Activated CD8-positive, alpha-beta memory T cell treated with anti-CD3 and anti-CD28 coated beads for 36 hours (primary cell): ENCODE measurements at regions not wholly inside any gene's neighbourhood (a gene's known extent, or its start where the extent isn't known, plus 50 kb on each side); places are given as distances from the start of the nearest gene placed in this dataset.
"Not testable (repeated sequence)": the region's sequence is repeated elsewhere in the genome, so short reads cannot be mapped to it uniquely, and the experiment has no call there.

Experiments used
- CTCF ChIA-PET: fragments of 350-600 bp; sonication (Branson Sonifier 250); formaldehyde crosslinking; loops from one replicate; lab custom pipeline; 2021; ENCODE audit warnings: antibody characterized with exemption; lab: Charles Lee
- POLR2A ChIA-PET: fragments of 350-600 bp; sonication (Branson Sonifier 250); formaldehyde crosslinking; loops from one replicate; lab custom pipeline; 2021; ENCODE audit warnings: antibody characterized with exemption; lab: Charles Lee

DNA sequence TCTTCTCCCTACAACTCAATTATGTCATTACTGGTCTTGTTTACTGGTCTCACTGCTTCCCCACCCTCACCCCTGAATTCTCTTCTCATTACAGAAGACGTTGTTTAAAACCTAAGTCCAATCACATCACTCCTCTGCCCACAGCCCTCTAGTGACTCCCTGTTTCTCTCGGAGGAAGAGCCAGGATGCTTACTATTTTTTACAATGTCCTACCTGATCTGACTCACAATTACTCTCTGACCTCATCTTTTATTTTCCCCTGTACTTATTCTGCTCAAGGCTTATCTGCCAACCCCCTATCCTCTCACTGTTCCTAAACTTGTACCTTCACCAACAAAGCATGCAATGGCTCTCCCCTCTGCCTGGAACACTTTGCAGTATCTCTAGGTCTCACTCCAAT, 400.4 kb upstream of the PTCHD4 start:
- CTCF ChIA-PET = no interaction called here
- POLR2A ChIA-PET = no interaction called here

GRCh38 chr6:48505621-48506020, 394.6 kb upstream of the PTCHD4 start:
- POLR2A ChIA-PET = no interaction called here
- CTCF ChIA-PET = no interaction called here

DNA sequence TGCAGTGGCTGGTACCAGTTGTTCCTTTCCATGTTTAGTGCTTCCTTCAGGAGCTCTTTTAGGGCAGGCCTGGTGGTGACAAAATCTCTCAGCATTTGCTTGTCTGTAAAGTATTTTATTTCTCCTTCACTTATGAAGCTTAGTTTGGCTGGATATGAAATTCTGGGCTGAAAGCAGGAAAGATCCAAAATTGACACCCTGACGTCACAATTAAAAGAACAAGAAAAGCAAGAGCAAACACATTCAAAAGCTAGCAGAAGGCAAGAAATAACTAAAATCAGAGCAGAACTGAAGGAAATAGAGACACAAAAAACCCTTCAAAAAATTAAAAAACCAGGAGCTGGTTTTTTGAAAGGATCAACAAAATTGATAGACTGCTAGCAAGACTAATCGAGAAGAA, 382.4 kb upstream of the PTCHD4 start:
- POLR2A ChIA-PET, CTCF ChIA-PET: not testable (repeated sequence)

- CTCF ChIA-PET = no interaction called here
- POLR2A ChIA-PET = no interaction called here
These were observed 379.7 kb upstream of the PTCHD4 start for GRCh38 chr6:48490658-48491057.

GRCh38 chr6:48486876-48487275, 375.9 kb upstream of the PTCHD4 start:
- CTCF ChIA-PET = no interaction called here
- POLR2A ChIA-PET = no interaction called here

GRCh38 chr6:48486373-48486772, 375.4 kb upstream of the PTCHD4 start:
- ChIA-PET POLR2A (no interaction called here), CTCF (no interaction called here)

- POLR2A ChIA-PET = no interaction called here
- CTCF ChIA-PET = no interaction called here
These were observed 365.3 kb upstream of the PTCHD4 start for GRCh38 chr6:48476257-48476656.

GRCh38 chr6:48475275-48475674, 364.3 kb upstream of the PTCHD4 start:
- CTCF ChIA-PET = no interaction called here
- POLR2A ChIA-PET = no interaction called here

DNA sequence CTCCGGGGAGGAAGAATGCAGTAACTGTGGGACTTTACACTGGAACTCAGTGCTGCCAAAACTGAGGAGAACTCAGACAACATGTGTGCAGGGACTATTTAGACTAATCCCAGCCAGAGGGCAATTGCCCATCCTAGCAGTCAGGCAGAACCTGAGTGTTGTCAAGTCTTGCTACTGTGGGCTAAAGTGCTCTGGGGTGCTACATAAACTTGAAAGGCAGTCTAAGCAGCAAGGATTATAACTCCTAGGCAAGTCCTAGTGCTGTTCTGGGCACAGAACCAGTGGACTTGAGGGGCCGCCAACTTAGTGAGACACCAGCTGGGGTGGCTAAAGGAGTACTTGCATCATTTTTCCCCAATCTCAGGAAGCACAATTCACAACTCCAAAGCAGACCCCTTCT, 363.8 kb upstream of the PTCHD4 start:
- POLR2A ChIA-PET = no interaction called here
- CTCF ChIA-PET = no interaction called here

GRCh38 chr6:48474136-48474535, 363.1 kb upstream of the PTCHD4 start:
- ChIA-PET CTCF (no interaction called here), POLR2A (no interaction called here)

GRCh38 chr6:48472535-48472934, 361.5 kb upstream of the PTCHD4 start:
- ChIA-PET POLR2A (no interaction called here), CTCF (no interaction called here)

DNA sequence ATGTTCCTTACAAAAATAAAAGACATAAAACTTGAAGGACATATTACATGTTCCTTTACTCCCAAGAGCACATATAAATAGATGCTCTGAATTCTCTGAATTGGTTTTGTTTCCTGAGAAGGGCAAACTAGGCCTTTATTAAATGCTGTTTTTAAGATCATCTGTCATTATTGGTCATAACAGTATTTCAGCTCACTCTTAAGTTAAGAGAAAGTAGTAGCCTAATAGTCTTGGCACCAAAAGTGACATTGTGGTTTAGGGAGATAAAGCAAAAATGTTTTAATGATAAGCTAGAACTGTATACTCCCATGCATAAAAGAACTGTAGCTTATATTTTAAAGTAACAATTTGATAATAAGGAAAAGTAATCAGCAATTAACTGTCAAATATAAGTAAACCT, 361.1 kb upstream of the PTCHD4 start:
- CTCF ChIA-PET = no interaction called here
- POLR2A ChIA-PET = no interaction called here

- CTCF ChIA-PET = no interaction called here
- POLR2A ChIA-PET = no interaction called here
These were observed 360.3 kb upstream of the PTCHD4 start for GRCh38 chr6:48471326-48471725.

DNA sequence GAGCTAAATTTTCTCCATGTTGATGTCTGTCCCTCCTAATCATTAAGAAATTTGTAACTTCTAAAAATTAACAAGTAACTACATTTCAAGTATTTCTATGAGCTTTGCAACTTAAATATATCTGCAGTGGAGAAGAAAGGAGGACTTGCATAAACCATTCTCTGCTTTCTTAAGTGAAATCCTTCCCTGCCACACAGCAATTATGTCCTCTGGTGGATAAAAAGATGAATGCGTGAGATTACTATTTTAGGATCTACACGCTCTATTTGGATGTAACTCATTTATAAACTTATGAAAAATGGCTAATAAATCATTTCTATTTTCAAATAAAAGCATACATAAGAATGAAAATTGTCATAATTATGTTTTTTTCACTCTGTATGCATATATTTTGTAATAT, 338.0 kb upstream of the PTCHD4 start:
- ChIA-PET CTCF (no interaction called here), POLR2A (no interaction called here)

DNA sequence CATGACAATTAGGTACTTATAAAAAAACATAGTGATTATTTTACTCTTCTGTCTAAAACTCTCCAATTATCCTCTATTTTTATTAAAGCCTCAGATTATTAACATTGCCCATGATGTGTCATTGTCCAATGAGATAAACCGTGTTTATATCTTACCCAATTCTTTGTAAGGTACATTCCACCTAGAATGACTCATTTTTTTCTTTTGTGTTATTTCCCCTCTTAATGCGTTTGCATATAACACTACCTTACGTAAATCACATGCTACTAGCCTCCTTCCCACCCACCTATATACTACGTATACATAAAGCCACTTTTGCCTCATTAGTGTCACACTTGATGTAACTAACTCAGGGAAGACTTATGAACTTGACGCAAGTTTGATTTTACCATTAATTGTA, 336.3 kb upstream of the PTCHD4 start:
- ChIA-PET CTCF (no interaction called here), POLR2A (no interaction called here)

DNA sequence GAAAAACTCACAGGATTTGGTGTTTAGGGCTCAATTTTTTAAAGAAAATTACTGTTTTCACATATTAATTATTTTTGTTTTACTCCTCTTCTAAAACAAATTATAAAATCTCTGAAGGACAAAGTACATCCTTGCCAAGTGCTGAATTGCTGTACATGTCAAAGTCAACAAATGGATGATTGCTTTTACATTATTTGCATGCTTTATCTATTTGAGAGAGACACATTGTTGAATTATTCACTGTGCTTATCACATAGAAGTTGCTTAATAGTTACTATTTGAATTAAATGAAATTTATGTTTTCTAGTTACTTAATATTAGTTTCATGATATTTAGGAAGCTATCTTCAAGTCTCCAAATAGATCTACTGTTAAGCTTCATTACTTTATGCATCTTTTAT, 318.6 kb upstream of the PTCHD4 start:
- ChIA-PET CTCF (no interaction called here), POLR2A (no interaction called here)

DNA sequence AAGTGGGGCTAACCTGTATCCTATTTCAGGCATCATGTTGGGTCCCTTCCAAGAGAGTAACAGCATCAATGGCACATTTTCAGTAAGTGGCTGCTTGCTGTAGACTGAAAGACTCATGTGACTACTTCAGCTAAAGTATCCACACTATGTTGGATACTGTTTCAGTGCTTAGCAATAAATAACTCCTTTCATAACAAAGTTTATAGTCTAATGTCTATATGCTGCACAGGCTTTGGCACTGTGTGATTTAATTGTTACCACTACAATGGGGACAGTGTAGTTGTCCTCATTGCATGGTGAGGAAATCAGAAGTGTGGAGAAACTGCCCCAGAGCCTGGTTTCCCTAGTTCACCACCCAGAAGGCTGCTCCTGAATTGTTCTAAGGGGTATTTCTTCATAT, 318.0 kb upstream of the PTCHD4 start:
- ChIA-PET POLR2A (no interaction called here), CTCF (no interaction called here)

DNA sequence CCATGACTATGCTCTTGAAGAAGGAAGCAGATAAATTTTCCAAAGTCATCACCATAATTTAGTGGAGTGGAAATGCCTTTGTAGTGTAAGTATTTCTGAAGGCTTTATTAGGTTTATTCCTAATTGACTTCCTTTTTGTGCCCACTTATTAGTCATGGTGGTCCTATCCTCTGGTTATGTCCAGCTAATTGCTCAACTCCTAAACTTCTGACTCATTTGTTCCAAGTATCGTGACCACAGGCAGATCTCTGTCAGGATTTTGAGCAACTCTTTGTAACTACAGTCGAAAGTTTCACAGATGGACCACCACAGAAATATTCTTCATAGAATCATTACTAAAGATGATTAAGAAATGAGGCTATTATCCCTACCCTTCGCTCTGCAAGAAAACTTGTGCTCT, 315.6 kb upstream of the PTCHD4 start:
- ChIA-PET CTCF (no interaction called here), POLR2A (no interaction called here)

GRCh38 chr6:48423640-48424365, 312.8 kb upstream of the PTCHD4 start:
- POLR2A ChIA-PET = no interaction called here
- CTCF ChIA-PET = no interaction called here

DNA sequence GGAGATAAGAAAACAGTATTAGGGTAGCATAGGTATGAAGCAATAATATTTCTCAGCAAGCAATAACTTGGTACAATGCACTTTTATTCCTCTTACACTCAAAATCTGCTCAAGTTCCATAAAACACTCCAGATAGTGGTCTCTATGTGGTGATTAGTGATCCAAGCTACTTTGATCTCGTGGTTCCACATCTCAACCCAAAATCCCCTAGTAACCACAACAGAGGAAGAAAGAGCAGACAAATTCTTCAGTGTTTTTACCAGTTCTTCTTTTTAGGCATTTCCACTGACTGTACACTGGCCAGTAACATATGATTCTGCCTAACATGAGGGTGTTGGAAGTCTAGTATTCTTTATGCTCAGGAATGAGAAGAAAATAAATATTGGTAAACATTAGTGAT, 309.0 kb upstream of the PTCHD4 start:
- CTCF ChIA-PET = no interaction called here
- POLR2A ChIA-PET = no interaction called here

GRCh38 chr6:48417927-48418326, 306.9 kb upstream of the PTCHD4 start:
- ChIA-PET CTCF (no interaction called here), POLR2A (no interaction called here)

GRCh38 chr6:48412656-48413055, 301.7 kb upstream of the PTCHD4 start:
- CTCF ChIA-PET = no interaction called here
- POLR2A ChIA-PET = no interaction called here
